ENCODE measurements at regions not wholly inside any gene's neighbourhood (a gene's known extent, or its start where the extent isn't known, plus 50 kb on each side); places are given as distances from the start of the nearest gene placed in this dataset.

DNA sequence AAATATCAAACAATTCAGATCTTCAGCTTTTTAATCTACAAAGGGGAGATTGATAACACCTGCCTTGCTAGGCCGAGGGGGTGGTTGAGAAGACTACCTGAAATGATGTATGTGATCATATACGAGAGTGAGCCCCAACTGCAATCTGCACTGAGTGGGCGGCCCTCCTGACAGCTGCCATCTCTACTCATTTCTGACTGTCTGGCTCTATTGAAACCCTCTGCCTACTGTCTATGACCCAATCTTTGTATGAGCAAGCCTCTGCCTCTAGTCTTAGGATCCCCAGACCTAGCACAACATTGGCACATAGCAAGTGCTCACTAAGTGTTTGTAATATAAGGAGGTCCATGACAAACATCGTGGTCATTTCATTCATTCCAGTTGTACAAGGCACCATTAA lies 144.4 kb upstream of the NR2F2 start:
- Histone ChIP-seq H3K23ac (ENCODE audit: low read length) (no peak overlapping the region), H3K79me1 (ENCODE audit: low read length) (peaks cover 4% of the 10 kb centered on the region), H3K4me1 (ENCODE audit: control insufficient read depth in 1 of 2, insufficient read depth in 2 of 2, low read length in 2 of 2) (peaks cover 3 to 7% of the 10 kb centered on the region in 2 experiments), H2AK5ac (ENCODE audit: low read length) (no peak overlapping the region), H3K27ac (ENCODE audit: low read depth, low read length) (no peak overlapping the region), H3K18ac (ENCODE audit: low read length) (no peak overlapping the region), H2BK5ac (ENCODE audit: low read depth, low read length, poor library complexity) (no peak overlapping the region), H3K27me3 (ENCODE audit: insufficient read depth, low read length) (no peaks in the 10 kb centered on the region), H2BK12ac (ENCODE audit: low read length) (no peak overlapping the region), H2AFZ (ENCODE audit: insufficient read depth, low read length, poor library complexity) (no peak overlapping the region), H3K4me3 (ENCODE audit: low read depth, low read length) (no peak overlapping the region), H3K4me2 (ENCODE audit: low read length) (no peak overlapping the region), H3K14ac (ENCODE audit: low read length) (no peak overlapping the region), H4K91ac (ENCODE audit: low read depth, low read length) (no peak overlapping the region), H3K4ac (ENCODE audit: low read depth, low read length) (no peak overlapping the region), H4K12ac (ENCODE audit: low read depth, low read length) (no peak overlapping the region), H3K9ac (ENCODE audit: low read length) (no peak overlapping the region), H3K36me3 (ENCODE audit: control insufficient read depth in 1 of 2, insufficient read depth in 2 of 2, low read length in 2 of 2) (no peaks in the 10 kb centered on the region), H3K79me2 (ENCODE audit: control insufficient read depth, insufficient read depth, low read length, poor library complexity) (no peaks in the 10 kb centered on the region), H4K8ac (ENCODE audit: low read depth, low read length) (no peak overlapping the region), H3K9me3 (ENCODE audit: insufficient read depth, low read depth, low read length) (no peaks in the 10 kb centered on the region), H2BK120ac (ENCODE audit: insufficient read depth, low read length, poor library complexity) (no peak overlapping the region)
- no peak for DNase-seq
- WGBS (ENCODE audit: extremely low coverage, insufficient coverage, insufficient read length), result no CpG with 5 or more reads among the region's 4 CpGs

DNA sequence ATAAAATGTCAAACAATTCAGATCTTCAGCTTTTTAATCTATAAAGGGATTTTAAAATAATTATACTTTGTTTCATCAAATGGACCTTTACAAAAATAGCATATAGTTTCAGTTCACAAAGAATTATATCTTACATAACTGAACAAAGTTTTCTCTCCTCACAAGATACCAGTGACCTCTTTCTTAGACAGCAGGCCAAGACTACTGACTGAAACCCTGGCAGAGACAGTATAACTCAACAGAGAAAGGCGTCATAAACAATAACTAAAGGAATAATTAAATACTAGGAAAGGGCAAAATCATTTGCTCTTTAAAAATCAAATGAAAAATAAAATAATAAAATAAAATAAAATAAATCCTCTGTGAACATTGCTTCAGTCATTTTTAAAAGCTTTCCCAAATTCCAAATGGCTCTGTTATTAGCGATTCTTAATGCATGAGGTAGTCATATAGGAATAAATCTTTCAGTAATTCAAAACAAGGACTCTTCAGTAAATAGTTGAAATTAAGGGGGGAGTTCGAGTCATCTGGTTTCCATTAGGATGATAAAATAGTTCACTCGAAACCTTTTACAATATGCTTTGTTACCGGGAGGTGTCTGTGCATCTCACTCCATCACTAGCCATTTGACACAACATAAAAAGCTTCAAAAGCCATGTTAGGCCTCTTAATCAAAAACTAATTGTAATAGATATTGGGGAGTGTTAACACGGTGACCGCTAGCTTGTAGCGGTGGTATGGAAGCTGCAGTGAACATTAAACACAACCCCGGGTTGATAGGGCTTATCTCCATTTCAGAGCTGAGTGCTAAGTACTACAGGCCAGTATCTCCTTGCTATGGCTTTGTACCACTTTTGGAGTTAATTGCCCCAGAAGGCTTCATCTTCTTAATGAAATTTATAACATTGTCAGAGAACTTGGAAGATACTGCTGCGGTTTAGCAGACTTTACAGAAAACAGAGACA lies 142.9 kb upstream of the NR2F2 start:
- H3K79me2 ChIP-seq (ENCODE audit: control insufficient read depth, insufficient read depth, low read length, poor library complexity), result no peaks in the 10 kb centered on the region
- no peak overlapping the region for H3K4me3 ChIP-seq (ENCODE audit: low read depth, low read length)

DNA sequence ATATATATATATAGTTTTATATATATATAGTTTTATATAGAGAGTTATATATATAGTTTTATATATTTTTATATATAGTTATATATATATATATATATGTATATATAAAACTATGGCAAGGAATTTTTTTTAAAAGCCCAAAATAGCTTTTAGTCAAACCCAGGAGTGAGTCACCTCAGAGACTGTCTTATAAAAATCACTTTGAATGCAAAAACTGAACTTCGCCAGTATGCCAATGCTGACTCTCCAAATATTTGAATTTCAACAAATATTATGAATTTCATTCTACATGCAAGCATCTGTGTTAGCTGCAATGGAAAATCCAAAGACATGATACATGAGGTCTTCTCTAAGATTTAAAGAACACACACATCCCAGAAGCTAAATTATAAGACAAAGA lies 132.8 kb upstream of the NR2F2 start:
- H2AK5ac ChIP-seq (ENCODE audit: low read length), result no peak overlapping the region
- no peak overlapping the region for H2AFZ ChIP-seq (ENCODE audit: insufficient read depth, low read length, poor library complexity)
- no peak overlapping the region for H4K12ac ChIP-seq (ENCODE audit: low read depth, low read length)
- no peaks in the 10 kb centered on the region for H3K9me3 ChIP-seq (ENCODE audit: insufficient read depth, low read depth, low read length)
- H3K79me1 ChIP-seq (ENCODE audit: low read length), result no peaks in the 10 kb centered on the region
- H3K4me2 ChIP-seq (ENCODE audit: low read length), result no peak overlapping the region
- no peaks in the 10 kb centered on the region for H3K27me3 ChIP-seq (ENCODE audit: insufficient read depth, low read length)
- no peak overlapping the region for H2BK12ac ChIP-seq (ENCODE audit: low read length)
- no peak overlapping the region for H3K9ac ChIP-seq (ENCODE audit: low read length)
- H4K91ac ChIP-seq (ENCODE audit: low read depth, low read length), result no peak overlapping the region
- H3K23ac ChIP-seq (ENCODE audit: low read length), result no peak overlapping the region
- H2BK120ac ChIP-seq (ENCODE audit: insufficient read depth, low read length, poor library complexity), result no peak overlapping the region
- no peaks in the 10 kb centered on the region for H3K36me3 ChIP-seq (ENCODE audit: control insufficient read depth in 1 of 2, insufficient read depth in 2 of 2, low read length in 2 of 2)
- no peak overlapping the region for H3K4me3 ChIP-seq (ENCODE audit: low read depth, low read length)
- no CpG with 5 or more reads among the region's 1 CpG for WGBS (ENCODE audit: extremely low coverage, insufficient coverage, insufficient read length)
- H3K4ac ChIP-seq (ENCODE audit: low read depth, low read length), result no peak overlapping the region
- H3K18ac ChIP-seq (ENCODE audit: low read length), result no peak overlapping the region
- H3K79me2 ChIP-seq (ENCODE audit: control insufficient read depth, insufficient read depth, low read length, poor library complexity), result no peaks in the 10 kb centered on the region
- DNase-seq, result no peak
- H4K8ac ChIP-seq (ENCODE audit: low read depth, low read length), result no peak overlapping the region
- H2BK5ac ChIP-seq (ENCODE audit: low read depth, low read length, poor library complexity), result no peak overlapping the region
- H3K4me1 ChIP-seq (ENCODE audit: control insufficient read depth in 1 of 2, insufficient read depth in 2 of 2, low read length in 2 of 2), result peaks cover 0 to 4% of the 10 kb centered on the region in 2 experiments
- no peak overlapping the region for H3K27ac ChIP-seq (ENCODE audit: low read depth, low read length)
- no peak overlapping the region for H3K14ac ChIP-seq (ENCODE audit: low read length)

More for the DNA sequence above, 142.9 kb upstream of the NR2F2 start:
- Histone ChIP-seq H3K18ac (ENCODE audit: low read length) (no peak overlapping the region), H3K23ac (ENCODE audit: low read length) (no peak overlapping the region), H3K4ac (ENCODE audit: low read depth, low read length) (no peak overlapping the region), H2BK5ac (ENCODE audit: low read depth, low read length, poor library complexity) (no peak overlapping the region), H3K36me3 (ENCODE audit: control insufficient read depth in 1 of 2, insufficient read depth in 2 of 2, low read length in 2 of 2) (no peaks in the 10 kb centered on the region), H3K27me3 (ENCODE audit: insufficient read depth, low read length) (no peaks in the 10 kb centered on the region), H2BK12ac (ENCODE audit: low read length) (no peak overlapping the region), H4K8ac (ENCODE audit: low read depth, low read length) (no peak overlapping the region), H3K79me1 (ENCODE audit: low read length) (peaks cover 2% of the 10 kb centered on the region), H3K27ac (ENCODE audit: low read depth, low read length) (no peak overlapping the region), H3K4me2 (ENCODE audit: low read length) (no peak overlapping the region), H4K12ac (ENCODE audit: low read depth, low read length) (no peak overlapping the region), H3K14ac (ENCODE audit: low read length) (no peak overlapping the region), H4K91ac (ENCODE audit: low read depth, low read length) (no peak overlapping the region), H3K9ac (ENCODE audit: low read length) (no peak overlapping the region), H2AFZ (ENCODE audit: insufficient read depth, low read length, poor library complexity) (no peak overlapping the region), H3K9me3 (ENCODE audit: insufficient read depth, low read depth, low read length) (no peaks in the 10 kb centered on the region), H3K4me1 (ENCODE audit: control insufficient read depth in 1 of 2, insufficient read depth in 2 of 2, low read length in 2 of 2) (peaks cover 0 to 3% of the 10 kb centered on the region in 2 experiments), H2AK5ac (ENCODE audit: low read length) (no peak overlapping the region), H2BK120ac (ENCODE audit: insufficient read depth, low read length, poor library complexity) (no peak overlapping the region)
- no peak for DNase-seq
- WGBS (ENCODE audit: extremely low coverage, insufficient coverage, insufficient read length), result no CpG with 5 or more reads among the region's 10 CpGs

DNA sequence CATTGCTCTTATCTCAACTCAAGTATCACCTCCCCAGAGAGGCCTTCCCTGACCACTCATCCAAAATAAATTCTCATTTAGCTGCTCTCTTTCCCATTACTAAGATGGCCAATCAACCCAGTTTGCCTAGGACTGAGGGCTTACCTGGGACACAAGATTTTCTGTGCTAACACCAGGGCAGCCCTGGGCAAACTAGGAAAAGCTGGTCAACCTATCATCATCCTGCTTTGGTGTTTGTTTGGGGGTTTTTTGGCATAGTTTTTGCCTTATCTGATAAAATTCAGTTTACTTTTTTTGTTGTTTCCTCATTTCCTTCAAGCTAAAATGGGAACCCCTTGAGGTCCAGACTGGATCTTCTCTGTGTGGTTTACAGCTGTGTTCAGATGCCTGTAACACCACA lies 131.4 kb upstream of the NR2F2 start:
- no peaks in the 10 kb centered on the region for H3K27me3 ChIP-seq (ENCODE audit: insufficient read depth, low read length)
- no peak overlapping the region for H4K8ac ChIP-seq (ENCODE audit: low read depth, low read length)
- no peak overlapping the region for H2AK5ac ChIP-seq (ENCODE audit: low read length)
- no peak overlapping the region for H2AFZ ChIP-seq (ENCODE audit: insufficient read depth, low read length, poor library complexity)
- no peak overlapping the region for H2BK5ac ChIP-seq (ENCODE audit: low read depth, low read length, poor library complexity)
- no peak overlapping the region for H3K4me2 ChIP-seq (ENCODE audit: low read length)
- no peak overlapping the region for H4K12ac ChIP-seq (ENCODE audit: low read depth, low read length)
- H3K9me3 ChIP-seq (ENCODE audit: insufficient read depth, low read depth, low read length), result no peaks in the 10 kb centered on the region
- no peak overlapping the region for H3K14ac ChIP-seq (ENCODE audit: low read length)
- no peak overlapping the region for H3K9ac ChIP-seq (ENCODE audit: low read length)
- no peak overlapping the region for H2BK120ac ChIP-seq (ENCODE audit: insufficient read depth, low read length, poor library complexity)
- no peak overlapping the region for H3K27ac ChIP-seq (ENCODE audit: low read depth, low read length)
- H3K18ac ChIP-seq (ENCODE audit: low read length), result no peak overlapping the region
- H2BK12ac ChIP-seq (ENCODE audit: low read length), result no peak overlapping the region
- no peak overlapping the region for H3K4ac ChIP-seq (ENCODE audit: low read depth, low read length)
- no peak for DNase-seq
- no peaks in the 10 kb centered on the region for H3K79me2 ChIP-seq (ENCODE audit: control insufficient read depth, insufficient read depth, low read length, poor library complexity)
- H3K4me1 ChIP-seq (ENCODE audit: control insufficient read depth in 1 of 2, insufficient read depth in 2 of 2, low read length in 2 of 2), result peaks cover 0 to 2% of the 10 kb centered on the region in 2 experiments
- H3K4me3 ChIP-seq (ENCODE audit: low read depth, low read length), result no peak overlapping the region
- H3K36me3 ChIP-seq (ENCODE audit: control insufficient read depth in 1 of 2, insufficient read depth in 2 of 2, low read length in 2 of 2), result no peaks in the 10 kb centered on the region
- no peak overlapping the region for H4K91ac ChIP-seq (ENCODE audit: low read depth, low read length)
- no peak overlapping the region for H3K23ac ChIP-seq (ENCODE audit: low read length)
- H3K79me1 ChIP-seq (ENCODE audit: low read length), result no peaks in the 10 kb centered on the region

All from trophoblast cell (in vitro differentiated cells and primary cell).